GM10266 (cell line): ENCODE measurements at regions not wholly inside any gene's neighbourhood (a gene's known extent, or its start where the extent isn't known, plus 50 kb on each side); places are given as distances from the start of the nearest gene placed in this dataset.
"Not testable (repeated sequence)": the region's sequence is repeated elsewhere in the genome, so short reads cannot be mapped to it uniquely, and the experiment has no call there.

Source experiments
- DNase-seq: peaks from one replicate; pipeline ENCODE4 v3.0.0; 2012; ENCODE audit errors: extremely low spot score
- CTCF ChIP-seq: IDR thresholded peaks from 2 replicates; pipeline ENCODE4 v1.5.1; 2012; ENCODE audit warnings: mild to moderate bottlenecking, low read depth; ENCODE audit not compliant: control insufficient read depth, insufficient read depth; ENCODE audit errors: missing control alignments

- TF ChIP-seq CTCF, result no peak
Observed at GRCh38 chr4:148914734-148915133, 472.5 kb upstream of the NR3C2 start.

GRCh38 chr4:148914301-148914700, 472.1 kb upstream of the NR3C2 start:
- TF ChIP-seq CTCF, result no peak
- no peak for DNase-seq

More at GRCh38 chr4:148914734-148915133, 472.5 kb upstream of the NR3C2 start:
- DNase-seq, result no peak

GRCh38 chr4:148903388-148903787, 461.2 kb upstream of the NR3C2 start:
- TF ChIP-seq CTCF, result no peak
- no peak for DNase-seq

- no peak for DNase-seq
- TF ChIP-seq CTCF, result no peak
Observed at GRCh38 chr4:148901075-148901705, 459.0 kb upstream of the NR3C2 start.

GRCh38 chr4:148898139-148898538, 455.9 kb upstream of the NR3C2 start:
- not testable (repeated sequence) for DNase-seq

- TF ChIP-seq CTCF, result no peak
- no peak for DNase-seq
Observed at GRCh38 chr4:148893095-148893494, 450.9 kb upstream of the NR3C2 start.

GRCh38 chr4:148883891-148884290, 441.7 kb upstream of the NR3C2 start:
- no peak for DNase-seq

More at GRCh38 chr4:148883891-148884290, 441.7 kb upstream of the NR3C2 start:
- no peak for TF ChIP-seq CTCF
